H1 (cell line): ENCODE measurements at regions not wholly inside any gene's neighbourhood (a gene's known extent, or its start where the extent isn't known, plus 50 kb on each side); places are given as distances from the start of the nearest gene placed in this dataset.

ENCODE experiments used
- ATF3 ChIP-seq: IDR thresholded peaks from 2 replicates; pipeline ENCODE4 v1.6.1; 2011; ENCODE audit warnings: low read depth, mild to moderate bottlenecking, low read length; ENCODE audit not compliant: insufficient read depth
- BRCA1 ChIP-seq: IDR thresholded peaks from 2 replicates; pipeline ENCODE4 v1.6.1; 2012; ENCODE audit warnings: low read depth, low read length, improper control_type of control experiment
- CBX8 ChIP-seq: fragments of 300-800, 300-1000 bp; sonication (generic); IDR thresholded peaks from 2 replicates; pipeline ENCODE4 v1.7.1; 2016; ENCODE audit warnings: low read depth, low read length, borderline replicate concordance
- CEBPB ChIP-seq: IDR thresholded peaks from 2 replicates; pipeline ENCODE4 v1.6.1; 2012; ENCODE audit warnings: low read depth, low read length
- EP300 ChIP-seq, 2 experiments: IDR thresholded peaks; 1 replicate in 1 of 2; 2 replicates in 1 of 2; pipeline ENCODE4 v1.6.1; 2011 to 2012; ENCODE audit warnings: low read depth in 2 of 2, low read length in 2 of 2, mild to moderate bottlenecking in 2 of 2, borderline replicate concordance in 1 of 2, inconsistent platforms in 1 of 2, moderate library complexity in 1 of 2
- GABPA ChIP-seq: IDR thresholded peaks from 2 replicates; pipeline ENCODE4 v1.6.1; 2011; ENCODE audit warnings: mild to moderate bottlenecking, low read length, moderate library complexity, borderline replicate concordance; ENCODE audit not compliant: insufficient read depth
- KDM5A ChIP-seq: fragments of 200-600 bp; IDR thresholded peaks from 2 replicates; pipeline ENCODE4 v1.7.1; 2012; ENCODE audit warnings: mild to moderate bottlenecking, low read length, inconsistent platforms, mixed read lengths
- NRF1 ChIP-seq: IDR thresholded peaks from 2 replicates; pipeline ENCODE4 v1.6.1; 2011; ENCODE audit warnings: mild to moderate bottlenecking, low read depth, low read length, improper control_type of control experiment
- POLR2AphosphoS5 ChIP-seq: IDR thresholded peaks from 2 replicates; pipeline ENCODE4 v1.6.1; 2011; ENCODE audit warnings: low read depth, low read length
- SIX5 ChIP-seq: IDR thresholded peaks from 2 replicates; pipeline ENCODE4 v1.6.1; 2011; ENCODE audit warnings: mild to moderate bottlenecking, low read depth, low read length
- TAF1 ChIP-seq: IDR thresholded peaks from 2 replicates; pipeline ENCODE4 v1.6.1; 2011; ENCODE audit warnings: mild to moderate bottlenecking, low read depth, low read length
- TF ChIP-seq, protein P1 (sequence below): fragments of 300-600 bp; sonication (generic); IDR thresholded peaks from 2 replicates; pipeline ENCODE4 v1.7.1; 2012; ENCODE audit warnings: low read length, moderate library complexity, mild to moderate bottlenecking, inconsistent platforms; ENCODE audit not compliant: insufficient replicate concordance

DNA sequence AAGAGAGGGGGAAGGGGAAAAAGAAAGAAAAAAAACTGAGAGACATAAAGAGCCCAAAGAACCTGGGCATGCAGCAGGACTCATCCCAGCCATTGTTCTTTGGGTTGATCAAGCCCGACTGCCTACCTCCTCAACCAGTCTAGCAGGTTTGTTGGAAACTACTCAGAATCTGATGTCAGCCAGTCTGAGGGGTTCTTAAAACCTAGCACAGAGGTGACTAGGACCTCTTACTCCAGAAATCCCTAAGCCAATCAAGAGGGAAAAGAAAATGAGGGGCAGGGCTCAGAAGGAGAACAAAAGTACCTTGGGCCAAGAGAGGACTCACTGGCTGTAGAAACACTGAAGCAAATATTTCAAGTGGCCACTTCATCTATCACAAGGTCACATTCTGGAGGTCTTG lies 228.0 kb downstream of the AASDHPPT start (continued):
- TF ChIP-seq, protein P1, sequence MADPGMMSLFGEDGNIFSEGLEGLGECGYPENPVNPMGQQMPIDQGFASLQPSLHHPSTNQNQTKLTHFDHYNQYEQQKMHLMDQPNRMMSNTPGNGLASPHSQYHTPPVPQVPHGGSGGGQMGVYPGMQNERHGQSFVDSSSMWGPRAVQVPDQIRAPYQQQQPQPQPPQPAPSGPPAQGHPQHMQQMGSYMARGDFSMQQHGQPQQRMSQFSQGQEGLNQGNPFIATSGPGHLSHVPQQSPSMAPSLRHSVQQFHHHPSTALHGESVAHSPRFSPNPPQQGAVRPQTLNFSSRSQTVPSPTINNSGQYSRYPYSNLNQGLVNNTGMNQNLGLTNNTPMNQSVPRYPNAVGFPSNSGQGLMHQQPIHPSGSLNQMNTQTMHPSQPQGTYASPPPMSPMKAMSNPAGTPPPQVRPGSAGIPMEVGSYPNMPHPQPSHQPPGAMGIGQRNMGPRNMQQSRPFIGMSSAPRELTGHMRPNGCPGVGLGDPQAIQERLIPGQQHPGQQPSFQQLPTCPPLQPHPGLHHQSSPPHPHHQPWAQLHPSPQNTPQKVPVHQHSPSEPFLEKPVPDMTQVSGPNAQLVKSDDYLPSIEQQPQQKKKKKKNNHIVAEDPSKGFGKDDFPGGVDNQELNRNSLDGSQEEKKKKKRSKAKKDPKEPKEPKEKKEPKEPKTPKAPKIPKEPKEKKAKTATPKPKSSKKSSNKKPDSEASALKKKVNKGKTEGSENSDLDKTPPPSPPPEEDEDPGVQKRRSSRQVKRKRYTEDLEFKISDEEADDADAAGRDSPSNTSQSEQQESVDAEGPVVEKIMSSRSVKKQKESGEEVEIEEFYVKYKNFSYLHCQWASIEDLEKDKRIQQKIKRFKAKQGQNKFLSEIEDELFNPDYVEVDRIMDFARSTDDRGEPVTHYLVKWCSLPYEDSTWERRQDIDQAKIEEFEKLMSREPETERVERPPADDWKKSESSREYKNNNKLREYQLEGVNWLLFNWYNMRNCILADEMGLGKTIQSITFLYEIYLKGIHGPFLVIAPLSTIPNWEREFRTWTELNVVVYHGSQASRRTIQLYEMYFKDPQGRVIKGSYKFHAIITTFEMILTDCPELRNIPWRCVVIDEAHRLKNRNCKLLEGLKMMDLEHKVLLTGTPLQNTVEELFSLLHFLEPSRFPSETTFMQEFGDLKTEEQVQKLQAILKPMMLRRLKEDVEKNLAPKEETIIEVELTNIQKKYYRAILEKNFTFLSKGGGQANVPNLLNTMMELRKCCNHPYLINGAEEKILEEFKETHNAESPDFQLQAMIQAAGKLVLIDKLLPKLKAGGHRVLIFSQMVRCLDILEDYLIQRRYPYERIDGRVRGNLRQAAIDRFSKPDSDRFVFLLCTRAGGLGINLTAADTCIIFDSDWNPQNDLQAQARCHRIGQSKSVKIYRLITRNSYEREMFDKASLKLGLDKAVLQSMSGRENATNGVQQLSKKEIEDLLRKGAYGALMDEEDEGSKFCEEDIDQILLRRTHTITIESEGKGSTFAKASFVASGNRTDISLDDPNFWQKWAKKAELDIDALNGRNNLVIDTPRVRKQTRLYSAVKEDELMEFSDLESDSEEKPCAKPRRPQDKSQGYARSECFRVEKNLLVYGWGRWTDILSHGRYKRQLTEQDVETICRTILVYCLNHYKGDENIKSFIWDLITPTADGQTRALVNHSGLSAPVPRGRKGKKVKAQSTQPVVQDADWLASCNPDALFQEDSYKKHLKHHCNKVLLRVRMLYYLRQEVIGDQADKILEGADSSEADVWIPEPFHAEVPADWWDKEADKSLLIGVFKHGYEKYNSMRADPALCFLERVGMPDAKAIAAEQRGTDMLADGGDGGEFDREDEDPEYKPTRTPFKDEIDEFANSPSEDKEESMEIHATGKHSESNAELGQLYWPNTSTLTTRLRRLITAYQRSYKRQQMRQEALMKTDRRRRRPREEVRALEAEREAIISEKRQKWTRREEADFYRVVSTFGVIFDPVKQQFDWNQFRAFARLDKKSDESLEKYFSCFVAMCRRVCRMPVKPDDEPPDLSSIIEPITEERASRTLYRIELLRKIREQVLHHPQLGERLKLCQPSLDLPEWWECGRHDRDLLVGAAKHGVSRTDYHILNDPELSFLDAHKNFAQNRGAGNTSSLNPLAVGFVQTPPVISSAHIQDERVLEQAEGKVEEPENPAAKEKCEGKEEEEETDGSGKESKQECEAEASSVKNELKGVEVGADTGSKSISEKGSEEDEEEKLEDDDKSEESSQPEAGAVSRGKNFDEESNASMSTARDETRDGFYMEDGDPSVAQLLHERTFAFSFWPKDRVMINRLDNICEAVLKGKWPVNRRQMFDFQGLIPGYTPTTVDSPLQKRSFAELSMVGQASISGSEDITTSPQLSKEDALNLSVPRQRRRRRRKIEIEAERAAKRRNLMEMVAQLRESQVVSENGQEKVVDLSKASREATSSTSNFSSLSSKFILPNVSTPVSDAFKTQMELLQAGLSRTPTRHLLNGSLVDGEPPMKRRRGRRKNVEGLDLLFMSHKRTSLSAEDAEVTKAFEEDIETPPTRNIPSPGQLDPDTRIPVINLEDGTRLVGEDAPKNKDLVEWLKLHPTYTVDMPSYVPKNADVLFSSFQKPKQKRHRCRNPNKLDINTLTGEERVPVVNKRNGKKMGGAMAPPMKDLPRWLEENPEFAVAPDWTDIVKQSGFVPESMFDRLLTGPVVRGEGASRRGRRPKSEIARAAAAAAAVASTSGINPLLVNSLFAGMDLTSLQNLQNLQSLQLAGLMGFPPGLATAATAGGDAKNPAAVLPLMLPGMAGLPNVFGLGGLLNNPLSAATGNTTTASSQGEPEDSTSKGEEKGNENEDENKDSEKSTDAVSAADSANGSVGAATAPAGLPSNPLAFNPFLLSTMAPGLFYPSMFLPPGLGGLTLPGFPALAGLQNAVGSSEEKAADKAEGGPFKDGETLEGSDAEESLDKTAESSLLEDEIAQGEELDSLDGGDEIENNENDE: no peak
- TF ChIP-seq TAF1 (no peak), POLR2AphosphoS5 (no peak), GABPA (no peak), NRF1 (no peak), BRCA1 (no peak), EP300 (IDR thresholded peaks at IDR 0.05; ENCODE audit: borderline replicate concordance in 1 of 2, low read depth in 2 of 2, low read length in 2 of 2) (no peak), SIX5 (no peak), ATF3 (no peak), KDM5A (no peak), CEBPB (no peak), CBX8 (no peak)
- TF ChIP-seq, all 59 proteins: peak for 0
